ENCODE measurements at regions not wholly inside any gene's neighbourhood (a gene's known extent, or its start where the extent isn't known, plus 50 kb on each side); places are given as distances from the start of the nearest gene placed in this dataset.

- TF ChIP-seq CTCF (IDR thresholded peaks at IDR 0.05): no peak
- no peak for TF ChIP-seq POLR2A (IDR thresholded peaks at IDR 0.05)
Observed at GRCh38 chr1:239233626-239234025, 152.7 kb upstream of the CHRM3 start.
